ENCODE measurements at regions not wholly inside any gene's neighbourhood (a gene's known extent, or its start where the extent isn't known, plus 50 kb on each side); places are given as distances from the start of the nearest gene placed in this dataset.

GRCh38 chr19:30852168-30852567 lies 480.0 kb downstream of the ZNF536 start:
- H3K18ac ChIP-seq (ENCODE audit: insufficient read length, low read depth, low read length), result no peak overlapping the region
- H3K4me2 ChIP-seq (ENCODE audit: insufficient read depth, insufficient read length, low read length), result no peak overlapping the region
- no peak overlapping the region for H3K56ac ChIP-seq (ENCODE audit: insufficient read length, low read depth, low read length)
- H3K27me3 ChIP-seq (ENCODE audit: insufficient read depth, low read length), result no peaks in the 10 kb centered on the region
- H3K23ac ChIP-seq (ENCODE audit: insufficient read length, low read depth, low read length), result no peak overlapping the region
- no peak for DNase-seq
- H3K14ac ChIP-seq (ENCODE audit: insufficient read depth, low read length), result no peak overlapping the region
- H3K9ac ChIP-seq (ENCODE audit: extremely low read depth, insufficient read length, low read length), result no peak overlapping the region
- no peaks in the 10 kb centered on the region for H4K20me1 ChIP-seq (ENCODE audit: control insufficient read depth, insufficient read depth, insufficient read length)
- H3K27me3 Mint-ChIP-seq (ENCODE audit: low read depth), result no peaks in the 10 kb centered on the region; the same call in 1 of the 2 replicates
- H2BK15ac ChIP-seq (ENCODE audit: low read depth, low read length), result no peak overlapping the region
- H2BK12ac ChIP-seq (ENCODE audit: insufficient read length, low read depth, low read length), result no peak overlapping the region
- no peaks in the 10 kb centered on the region for H3K36me3 Mint-ChIP-seq (ENCODE audit: insufficient read depth in 1 of 3, low read depth in 3 of 3)
- TF ChIP-seq CTCF (conservative IDR thresholded peaks at IDR 0.05), result no peak
- H2BK120ac ChIP-seq (ENCODE audit: low read depth, low read length, poor library complexity, severe bottlenecking), result no peak overlapping the region
- no peak overlapping the region for H3K4ac ChIP-seq (ENCODE audit: low read depth, low read length)
- no peaks in the 10 kb centered on the region for H3K4me1 ChIP-seq (ENCODE audit: insufficient read depth, low read length)
- no peaks in the 10 kb centered on the region for H3K79me2 ChIP-seq (ENCODE audit: insufficient read depth, low read length)
- H2AK5ac ChIP-seq (ENCODE audit: insufficient read length, low read length), result no peak overlapping the region
- H3K79me1 ChIP-seq (ENCODE audit: insufficient read depth, low read depth, low read length, poor library complexity, severe bottlenecking), result no peaks in the 10 kb centered on the region
- no CpG with 5 or more reads among the region's 10 CpGs for WGBS (ENCODE audit: extremely low coverage, insufficient read length, low lambda C conversion rate)
- H3T11ph ChIP-seq (ENCODE audit: low read length), result no peak overlapping the region
- no peak overlapping the region for H2BK20ac ChIP-seq (ENCODE audit: low read depth, low read length, poor library complexity, severe bottlenecking)
- H3K4me3 Mint-ChIP-seq, result no peak overlapping the region
- no peaks in the 10 kb centered on the region; a peak in 1 of 5 replicates for H3K9me3 Mint-ChIP-seq
- no peak overlapping the region for H2BK5ac ChIP-seq (ENCODE audit: insufficient read length, low read length)
- no peak overlapping the region for H3K27ac Mint-ChIP-seq
- no peaks in the 10 kb centered on the region for H3K9me3 ChIP-seq (ENCODE audit: control insufficient read depth, low read depth, low read length)
- no peak overlapping the region for H4K8ac ChIP-seq (replicated peaks; ENCODE audit: insufficient read length, low read depth, low read length)
- H3K27ac ChIP-seq (ENCODE audit: insufficient read length, low read depth, low read length), result no peak overlapping the region
- H3K4me1 Mint-ChIP-seq, result peaks cover 5 to 6% of the 10 kb centered on the region in 2 experiments
- H4K5ac ChIP-seq (ENCODE audit: insufficient read length, low read depth, low read length), result no peak overlapping the region
- H4K91ac ChIP-seq (ENCODE audit: insufficient read length, low read depth, low read length), result no peak overlapping the region
- H3K23me2 ChIP-seq (ENCODE audit: insufficient read length, low read depth, low read length, poor library complexity, severe bottlenecking), result no peaks in the 10 kb centered on the region
- no peak overlapping the region for H2AFZ ChIP-seq (ENCODE audit: low read length)

Measured in H9 (cell line).